ENCODE measurements at regions not wholly inside any gene's neighbourhood (a gene's known extent, or its start where the extent isn't known, plus 50 kb on each side); places are given as distances from the start of the nearest gene placed in this dataset.

DNA sequence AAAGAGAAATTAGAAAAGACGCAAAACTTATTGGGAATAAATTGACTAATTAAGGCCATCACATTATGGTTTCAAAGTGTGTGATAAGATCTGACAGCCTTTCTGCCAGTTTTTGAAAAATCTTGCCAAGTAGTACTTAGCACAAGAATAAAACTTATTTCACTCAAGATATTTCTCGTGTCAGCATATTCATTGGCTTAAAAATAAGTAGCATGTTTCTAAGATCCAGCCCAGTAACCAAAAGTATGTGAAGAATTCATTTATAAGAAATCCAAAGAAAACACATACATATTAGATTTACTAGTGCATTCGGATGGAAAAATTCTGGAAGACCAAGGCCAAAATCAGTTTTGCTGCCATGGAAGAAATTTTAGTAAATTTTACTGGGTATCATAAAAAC, 1135.0 kb downstream of the GALC start:
- no peak overlapping the region for H3K4me3 ChIP-seq (ENCODE audit: low read depth, low read length)
- peak; percentile 56 for DNase-seq (ENCODE audit: low read depth)
- TF ChIP-seq, protein P1, sequence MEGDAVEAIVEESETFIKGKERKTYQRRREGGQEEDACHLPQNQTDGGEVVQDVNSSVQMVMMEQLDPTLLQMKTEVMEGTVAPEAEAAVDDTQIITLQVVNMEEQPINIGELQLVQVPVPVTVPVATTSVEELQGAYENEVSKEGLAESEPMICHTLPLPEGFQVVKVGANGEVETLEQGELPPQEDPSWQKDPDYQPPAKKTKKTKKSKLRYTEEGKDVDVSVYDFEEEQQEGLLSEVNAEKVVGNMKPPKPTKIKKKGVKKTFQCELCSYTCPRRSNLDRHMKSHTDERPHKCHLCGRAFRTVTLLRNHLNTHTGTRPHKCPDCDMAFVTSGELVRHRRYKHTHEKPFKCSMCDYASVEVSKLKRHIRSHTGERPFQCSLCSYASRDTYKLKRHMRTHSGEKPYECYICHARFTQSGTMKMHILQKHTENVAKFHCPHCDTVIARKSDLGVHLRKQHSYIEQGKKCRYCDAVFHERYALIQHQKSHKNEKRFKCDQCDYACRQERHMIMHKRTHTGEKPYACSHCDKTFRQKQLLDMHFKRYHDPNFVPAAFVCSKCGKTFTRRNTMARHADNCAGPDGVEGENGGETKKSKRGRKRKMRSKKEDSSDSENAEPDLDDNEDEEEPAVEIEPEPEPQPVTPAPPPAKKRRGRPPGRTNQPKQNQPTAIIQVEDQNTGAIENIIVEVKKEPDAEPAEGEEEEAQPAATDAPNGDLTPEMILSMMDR (IDR thresholded peaks at IDR 0.05; ENCODE audit: insufficient read depth, low read length) = no peak

DNA sequence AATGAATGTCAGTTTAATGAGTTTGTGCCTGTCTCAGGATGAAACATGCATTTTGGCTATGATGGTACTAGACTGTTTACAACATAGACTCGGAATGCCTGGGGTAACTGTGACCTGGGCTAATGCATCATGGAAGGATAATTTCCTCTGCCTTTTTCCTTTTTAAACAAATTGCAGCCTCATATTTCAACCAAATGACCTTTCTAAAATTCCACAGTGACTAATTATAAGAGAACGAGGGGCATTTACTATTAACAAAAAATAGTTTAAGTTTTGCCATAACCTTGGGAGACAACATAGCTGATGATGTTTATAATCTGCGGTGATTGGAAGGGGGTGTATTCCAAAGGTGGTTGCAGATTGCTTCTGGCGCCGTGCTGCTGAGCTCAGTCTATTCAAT, 1140.5 kb downstream of the GALC start:
- TF ChIP-seq, protein P1 (IDR thresholded peaks at IDR 0.05; ENCODE audit: insufficient read depth, low read length) = no peak
- DNase-seq (ENCODE audit: low read depth) = no peak
- H3K4me3 ChIP-seq (ENCODE audit: low read depth, low read length) = no peak overlapping the region

DNA sequence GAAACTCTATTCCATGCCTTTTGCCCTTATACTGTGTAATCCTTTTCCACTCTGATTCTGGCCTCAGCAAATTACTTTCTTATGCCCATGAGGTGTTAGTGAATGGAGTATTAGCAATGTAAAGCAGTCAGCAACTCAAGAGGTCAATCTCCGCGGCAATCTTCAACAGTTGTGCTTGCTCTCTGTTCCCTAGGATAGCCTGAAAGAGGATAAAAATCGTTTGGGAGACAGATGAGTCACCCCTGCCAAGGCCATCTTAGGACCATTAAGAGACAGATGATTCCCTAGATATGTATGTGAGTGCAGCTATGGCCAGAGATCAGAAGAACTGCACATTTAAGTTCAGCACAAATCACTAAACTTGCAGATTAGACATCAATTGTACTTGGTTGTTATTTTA, 1145.8 kb downstream of the GALC start:
- H3K4me3 ChIP-seq (ENCODE audit: low read depth, low read length) = no peak overlapping the region
- TF ChIP-seq, protein P1 (IDR thresholded peaks at IDR 0.05; ENCODE audit: insufficient read depth, low read length) = no peak
- DNase-seq (ENCODE audit: low read depth) = no peak

DNA sequence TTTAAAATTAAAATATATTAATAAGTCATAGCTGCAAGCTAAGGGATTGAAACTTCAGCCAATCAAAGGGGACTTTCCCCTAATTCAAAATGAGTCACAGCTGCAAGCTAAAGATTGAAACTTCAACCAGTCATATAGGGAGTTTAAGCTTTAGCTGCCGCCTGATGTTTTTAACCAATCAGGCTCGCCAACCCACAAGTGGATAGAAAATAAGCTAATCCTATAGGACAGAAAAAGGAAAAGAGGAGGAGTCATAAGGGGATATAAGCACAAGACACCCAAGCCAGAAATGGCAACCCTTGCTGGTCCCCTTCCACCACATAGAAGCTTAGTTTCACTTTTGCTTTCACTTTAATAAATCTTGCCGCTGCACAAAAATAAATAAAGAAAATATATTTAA, 1154.6 kb downstream of the GALC start:
- peak; percentile 1 for DNase-seq (ENCODE audit: low read depth)
- TF ChIP-seq, protein P1 (IDR thresholded peaks at IDR 0.05; ENCODE audit: insufficient read depth, low read length) = no peak
- H3K4me3 ChIP-seq (ENCODE audit: low read depth, low read length) = no peak overlapping the region

DNA sequence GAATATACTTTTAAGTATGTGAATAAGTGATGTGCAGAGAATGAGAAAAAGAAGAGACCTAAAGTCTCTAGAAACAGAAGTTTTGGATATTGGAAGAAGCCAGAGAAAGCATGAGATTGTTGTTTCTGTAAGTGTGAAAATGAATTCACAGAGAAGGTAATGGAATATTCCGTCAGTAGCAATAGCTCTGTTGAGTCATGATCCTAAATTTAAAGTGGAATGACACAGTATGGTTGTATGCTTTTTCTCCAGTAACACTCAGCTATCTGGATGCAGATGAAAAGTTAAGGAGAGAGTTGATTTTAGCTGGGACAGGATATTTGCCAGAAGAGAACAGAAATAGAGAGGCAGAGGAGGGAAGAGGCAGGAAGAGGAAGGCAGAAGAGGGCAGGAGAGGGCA, 1166.3 kb downstream of the GALC start:
- no peak overlapping the region for H3K4me3 ChIP-seq (ENCODE audit: low read depth, low read length)
- TF ChIP-seq, protein P1 (IDR thresholded peaks at IDR 0.05; ENCODE audit: insufficient read depth, low read length) = no peak
- DNase-seq (ENCODE audit: low read depth) = no peak

DNA sequence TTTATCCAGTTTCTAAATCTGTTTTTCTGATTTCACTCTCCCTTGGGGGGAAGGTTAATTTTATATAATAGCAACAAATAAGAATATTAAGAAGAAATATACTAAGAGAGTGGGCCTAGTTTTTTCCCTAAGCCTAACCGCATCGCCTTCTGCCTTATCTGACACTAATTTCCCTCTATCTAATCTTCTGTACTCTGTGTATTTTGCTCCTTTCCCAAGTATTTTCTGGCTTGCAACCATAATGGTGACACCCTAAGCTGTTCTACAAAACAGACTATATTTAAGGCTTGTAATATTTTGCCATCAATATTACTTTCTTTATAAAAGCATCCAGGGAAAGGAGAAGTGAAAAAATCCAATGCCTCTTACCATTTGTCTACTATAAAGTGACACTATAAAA, 1168.8 kb downstream of the GALC start:
- H3K4me3 ChIP-seq (ENCODE audit: low read depth, low read length) = no peak overlapping the region
- TF ChIP-seq, protein P1 (IDR thresholded peaks at IDR 0.05; ENCODE audit: insufficient read depth, low read length) = no peak
- peak; percentile 13 for DNase-seq (ENCODE audit: low read depth)

DNA sequence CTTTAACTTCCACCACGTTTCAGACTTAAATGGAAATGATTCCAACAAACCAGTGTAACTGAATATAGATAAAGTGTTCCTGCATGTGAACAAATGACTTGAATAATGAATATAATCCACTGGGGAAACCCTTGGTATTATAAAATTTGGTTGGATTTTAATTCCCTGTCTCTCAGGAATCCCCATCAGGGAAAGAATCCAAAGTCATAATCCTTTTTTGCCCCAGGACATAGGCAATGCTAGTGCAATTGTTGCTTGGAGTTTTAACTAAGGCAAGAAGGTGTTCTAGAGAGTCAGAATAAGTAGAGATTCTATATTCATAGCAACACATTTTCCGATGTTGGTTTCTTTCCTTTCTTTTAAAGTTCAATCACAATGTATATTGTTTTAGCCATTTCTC, 1169.4 kb downstream of the GALC start:
- TF ChIP-seq, protein P1 (IDR thresholded peaks at IDR 0.05; ENCODE audit: insufficient read depth, low read length) = no peak
- no peak for DNase-seq (ENCODE audit: low read depth)
- no peak overlapping the region for H3K4me3 ChIP-seq (ENCODE audit: low read depth, low read length)
